PC-3 (cell line): ENCODE measurements at regions not wholly inside any gene's neighbourhood (a gene's known extent, or its start where the extent isn't known, plus 50 kb on each side); places are given as distances from the start of the nearest gene placed in this dataset.

Source experiments
- CTCF ChIP-seq: fragments of 300-600 bp; sonication (generic); conservative IDR thresholded peaks from 2 replicates; pipeline ENCODE4 v1.5.1; 2017; ENCODE audit warnings: antibody characterized with exemption, low read depth, mild to moderate bottlenecking, low read length
- EZH2phosphoT487 ChIP-seq: fragments of 300-600 bp; sonication (generic); IDR thresholded peaks from 2 replicates; pipeline ENCODE4 v1.6.1; 2018; ENCODE audit warnings: mild to moderate bottlenecking, antibody characterized with exemption, low read length, borderline replicate concordance

- TF ChIP-seq CTCF (no peak), EZH2phosphoT487 (no peak)
These were observed 60.6 kb upstream of the AMPD3 start for GRCh38 chr11:10394229-10395101.
